CD4-positive, CD25-positive, alpha-beta regulatory T cell (primary cell): ENCODE measurements at regions not wholly inside any gene's neighbourhood (a gene's known extent, or its start where the extent isn't known, plus 50 kb on each side); places are given as distances from the start of the nearest gene placed in this dataset.

Experiments used
- ATAC-seq, 2 donors: fragments of 150-1000 bp; cut with Tn5 transposase; one replicate each; pipeline ENCODE4 v1.10.0; 2021; ENCODE audit warnings: low read depth in 2 of 2, moderate number of reproducible peaks in 2 of 2, moderate library complexity in 1 of 2
- DNase-seq, 3 donors: peaks; one replicate each; pipeline versions ENCODE4 v3.0.0 to v3.0.0-alpha.2; 2012 to 2022; ENCODE audit warnings: mixed read lengths in 1 of 3
- H3K27ac ChIP-seq: one replicate; pipeline ENCODE4 v1.7.0; 2013; ENCODE audit warnings: mild to moderate bottlenecking, low read length; ENCODE audit not compliant: insufficient read depth, poor library complexity, severe bottlenecking
- H3K27me3 ChIP-seq: one replicate; pipeline ENCODE4 v1.7.0; 2013; ENCODE audit warnings: low read length; ENCODE audit not compliant: control insufficient read depth, insufficient read depth
- H3K36me3 ChIP-seq: one replicate; pipeline ENCODE4 v1.7.0; 2013; ENCODE audit warnings: mild to moderate bottlenecking, low read length, moderate library complexity; ENCODE audit not compliant: control insufficient read depth, insufficient read depth
- H3K4me1 ChIP-seq: 2 replicates; pipeline ENCODE4 v1.7.0; 2013; ENCODE audit warnings: mild to moderate bottlenecking, low read length; ENCODE audit not compliant: insufficient read depth, control insufficient read depth, poor library complexity, severe bottlenecking
- H3K4me3 ChIP-seq: one replicate; pipeline ENCODE4 v1.7.0; 2013; ENCODE audit warnings: low read depth, mild to moderate bottlenecking, low read length, moderate library complexity
- H3K9me3 ChIP-seq, 2 experiments: 1 replicate in 1 of 2; 2 replicates in 1 of 2; pipeline ENCODE4 v1.7.0; 2013; ENCODE audit warnings: low read length in 2 of 2, mild to moderate bottlenecking in 1 of 2, moderate library complexity in 1 of 2; ENCODE audit not compliant: control insufficient read depth in 2 of 2
- H3K27ac Mint-ChIP-seq, 3 donors: one replicate each; pipeline ENCODE4 v1.8.0; 2020 to 2022; ENCODE audit warnings: mild to moderate bottlenecking in 3 of 3, mixed read lengths in 3 of 3, moderate library complexity in 2 of 3
- H3K27me3 Mint-ChIP-seq: one replicate; pipeline ENCODE4 v1.8.0; 2022; ENCODE audit warnings: mild to moderate bottlenecking, mixed read lengths
- H3K36me3 Mint-ChIP-seq: one replicate; pipeline ENCODE4 v1.8.0; 2020; ENCODE audit warnings: mixed read lengths
- H3K4me1 Mint-ChIP-seq, 4 donors: one replicate each; pipeline ENCODE4 v1.8.0; 2020 to 2022; ENCODE audit warnings: mixed read lengths in 4 of 4, mild to moderate bottlenecking in 1 of 4
- H3K4me3 Mint-ChIP-seq, 4 donors: one replicate each; pipeline ENCODE4 v1.8.0; 2020 to 2022; ENCODE audit warnings: mild to moderate bottlenecking in 4 of 4, mixed read lengths in 4 of 4, moderate library complexity in 3 of 4
- H3K9me3 Mint-ChIP-seq, 7 donors: one replicate each; pipeline ENCODE4 v1.8.0; 2020 to 2022; ENCODE audit warnings: mixed read lengths in 7 of 7, mild to moderate bottlenecking in 3 of 7, moderate library complexity in 2 of 7

- H3K4me1 Mint-ChIP-seq, result no peaks in the 10 kb centered on the region
- no peaks in the 10 kb centered on the region for H3K9me3 Mint-ChIP-seq
- Histone ChIP-seq H3K27ac (no peak overlapping the region), H3K4me3 (no peak overlapping the region), H3K9me3 (no peaks in the 10 kb centered on the region), H3K36me3 (no peaks in the 10 kb centered on the region), H3K27me3 (no peaks in the 10 kb centered on the region), H3K4me1 (no peaks in the 10 kb centered on the region)
- no peaks in the 10 kb centered on the region for H3K27me3 Mint-ChIP-seq
- no peak overlapping the region for H3K4me3 Mint-ChIP-seq
- no peak overlapping the region for H3K27ac Mint-ChIP-seq
- ATAC-seq (no peak), DNase-seq (no peak)
- H3K36me3 Mint-ChIP-seq, result no peaks in the 10 kb centered on the region
These were observed 860.2 kb upstream of the AMELY start for GRCh38 chrY:7771771-7772170.

GRCh38 chrY:7769790-7770375 lies 858.3 kb upstream of the AMELY start:
- Mint-ChIP-seq H3K4me3 (no peak overlapping the region), H3K4me1 (no peaks in the 10 kb centered on the region), H3K27ac (no peak overlapping the region), H3K9me3 (no peaks in the 10 kb centered on the region), H3K27me3 (no peaks in the 10 kb centered on the region), H3K36me3 (no peaks in the 10 kb centered on the region)
- H3K4me3 ChIP-seq, result no peak overlapping the region
- no peaks in the 10 kb centered on the region for H3K27me3 ChIP-seq
- no peak for ATAC-seq
- no peak for DNase-seq
- H3K9me3 ChIP-seq, result no peaks in the 10 kb centered on the region
- H3K36me3 ChIP-seq, result no peaks in the 10 kb centered on the region
- no peak overlapping the region for H3K27ac ChIP-seq
- H3K4me1 ChIP-seq, result no peaks in the 10 kb centered on the region

- no peaks in the 10 kb centered on the region for H3K4me1 Mint-ChIP-seq
These were observed 857.3 kb upstream of the AMELY start for GRCh38 chrY:7768901-7769300.

GRCh38 chrY:7753711-7754110 lies 842.2 kb upstream of the AMELY start:
- H3K36me3 ChIP-seq, result no peaks in the 10 kb centered on the region
- H3K4me3 ChIP-seq, result no peak overlapping the region
- H3K4me1 Mint-ChIP-seq, result no peaks in the 10 kb centered on the region
- no peaks in the 10 kb centered on the region for H3K27me3 Mint-ChIP-seq
- no peaks in the 10 kb centered on the region for H3K36me3 Mint-ChIP-seq
- no peak overlapping the region for H3K4me3 Mint-ChIP-seq
- H3K27ac ChIP-seq, result no peak overlapping the region
- no peak overlapping the region for H3K27ac Mint-ChIP-seq
- H3K9me3 ChIP-seq, result no peaks in the 10 kb centered on the region
- peaks cover 0 to 2% (median 0%) of the 10 kb centered on the region in 7 donors for H3K9me3 Mint-ChIP-seq
- DNase-seq (no peak), ATAC-seq (no peak)
- no peaks in the 10 kb centered on the region for H3K4me1 ChIP-seq
- no peaks in the 10 kb centered on the region for H3K27me3 ChIP-seq

More at GRCh38 chrY:7768901-7769300, 857.3 kb upstream of the AMELY start:
- no peak for DNase-seq
- ATAC-seq, result no peak
- no peak overlapping the region for H3K4me3 ChIP-seq
- H3K27me3 ChIP-seq, result no peaks in the 10 kb centered on the region
- H3K4me3 Mint-ChIP-seq, result no peak overlapping the region
- no peaks in the 10 kb centered on the region for H3K9me3 ChIP-seq
- H3K27me3 Mint-ChIP-seq, result no peaks in the 10 kb centered on the region
- no peaks in the 10 kb centered on the region for H3K36me3 ChIP-seq
- no peak overlapping the region for H3K27ac ChIP-seq
- no peaks in the 10 kb centered on the region for H3K4me1 ChIP-seq
- H3K36me3 Mint-ChIP-seq, result no peaks in the 10 kb centered on the region
- no peak overlapping the region for H3K27ac Mint-ChIP-seq
- H3K9me3 Mint-ChIP-seq, result no peaks in the 10 kb centered on the region

- H3K9me3 Mint-ChIP-seq, result no peaks in the 10 kb centered on the region
- H3K27ac Mint-ChIP-seq, result no peak overlapping the region
- no peaks in the 10 kb centered on the region for H3K9me3 ChIP-seq
- H3K36me3 Mint-ChIP-seq, result no peaks in the 10 kb centered on the region
- H3K4me1 ChIP-seq, result no peaks in the 10 kb centered on the region
- DNase-seq (no peak), ATAC-seq (no peak)
- no peak overlapping the region for H3K4me3 Mint-ChIP-seq
- no peaks in the 10 kb centered on the region for H3K36me3 ChIP-seq
- H3K4me3 ChIP-seq, result no peak overlapping the region
- H3K27me3 ChIP-seq, result no peaks in the 10 kb centered on the region
- H3K27ac ChIP-seq, result no peak overlapping the region
- H3K27me3 Mint-ChIP-seq, result no peaks in the 10 kb centered on the region
- H3K4me1 Mint-ChIP-seq, result no peaks in the 10 kb centered on the region
These were observed 835.2 kb upstream of the AMELY start for GRCh38 chrY:7746781-7747180.

- Histone ChIP-seq H3K36me3 (no peaks in the 10 kb centered on the region), H3K4me1 (no peaks in the 10 kb centered on the region), H3K4me3 (no peak overlapping the region), H3K27ac (no peak overlapping the region), H3K27me3 (no peaks in the 10 kb centered on the region), H3K9me3 (no peaks in the 10 kb centered on the region)
- DNase-seq (no peak), ATAC-seq (no peak)
- Mint-ChIP-seq H3K9me3 (no peaks in the 10 kb centered on the region), H3K36me3 (no peaks in the 10 kb centered on the region), H3K27ac (no peak overlapping the region), H3K27me3 (no peaks in the 10 kb centered on the region), H3K4me1 (no peaks in the 10 kb centered on the region), H3K4me3 (no peak overlapping the region)
These were observed 834.0 kb upstream of the AMELY start for GRCh38 chrY:7745581-7745901.

GRCh38 chrY:7744691-7745580 lies 833.4 kb upstream of the AMELY start:
- Mint-ChIP-seq H3K4me3 (no peak overlapping the region), H3K27ac (no peak overlapping the region), H3K4me1 (no peaks in the 10 kb centered on the region), H3K36me3 (no peaks in the 10 kb centered on the region), H3K9me3 (no peaks in the 10 kb centered on the region), H3K27me3 (no peaks in the 10 kb centered on the region)
- Histone ChIP-seq H3K27ac (no peak overlapping the region), H3K4me3 (no peak overlapping the region), H3K4me1 (no peaks in the 10 kb centered on the region), H3K27me3 (no peaks in the 10 kb centered on the region), H3K9me3 (no peaks in the 10 kb centered on the region), H3K36me3 (no peaks in the 10 kb centered on the region)
- no peak for DNase-seq
- ATAC-seq, result no peak

- Mint-ChIP-seq H3K27me3 (no peaks in the 10 kb centered on the region), H3K27ac (no peak overlapping the region), H3K9me3 (no peaks in the 10 kb centered on the region), H3K4me3 (no peak overlapping the region), H3K36me3 (no peaks in the 10 kb centered on the region), H3K4me1 (no peaks in the 10 kb centered on the region)
- no peaks in the 10 kb centered on the region for H3K36me3 ChIP-seq
- no peak overlapping the region for H3K4me3 ChIP-seq
- H3K9me3 ChIP-seq, result no peaks in the 10 kb centered on the region
- DNase-seq (no peak), ATAC-seq (no peak)
- no peak overlapping the region for H3K27ac ChIP-seq
- peaks cover 2% of the 10 kb centered on the region for H3K27me3 ChIP-seq
- H3K4me1 ChIP-seq, result no peaks in the 10 kb centered on the region
These were observed 825.4 kb upstream of the AMELY start for GRCh38 chrY:7736847-7737365.
